ENCODE measurements at regions not wholly inside any gene's neighbourhood (a gene's known extent, or its start where the extent isn't known, plus 50 kb on each side); places are given as distances from the start of the nearest gene placed in this dataset.
"Not testable (repeated sequence)": the region's sequence is repeated elsewhere in the genome, so short reads cannot be mapped to it uniquely, and the experiment has no call there.

GRCh38 chr13:48831248-48831647, 144.5 kb upstream of the FNDC3A start:
- no CpG with 5 or more reads among the region's 7 CpGs for WGBS (ENCODE audit: extremely low coverage, insufficient coverage, insufficient read length)
- Histone ChIP-seq H2AFZ (ENCODE audit: insufficient read depth, low read length, poor library complexity) (no peak overlapping the region), H3K4me3 (ENCODE audit: low read depth, low read length) (no peak overlapping the region)

GRCh38 chr13:48833412-48833811, 142.3 kb upstream of the FNDC3A start:
- Histone ChIP-seq H3K23ac (ENCODE audit: low read length) (no peak overlapping the region), H4K8ac (ENCODE audit: low read depth, low read length) (no peak overlapping the region), H3K79me1 (ENCODE audit: low read length) (no peaks in the 10 kb centered on the region), H3K36me3 (ENCODE audit: control insufficient read depth in 1 of 2, insufficient read depth in 2 of 2, low read length in 2 of 2) (no peaks in the 10 kb centered on the region), H2AFZ (ENCODE audit: insufficient read depth, low read length, poor library complexity) (no peak overlapping the region), H3K79me2 (ENCODE audit: control insufficient read depth, insufficient read depth, low read length, poor library complexity) (no peaks in the 10 kb centered on the region), H2BK5ac (ENCODE audit: low read depth, low read length, poor library complexity) (no peak overlapping the region), H3K14ac (ENCODE audit: low read length) (no peak overlapping the region), H3K4me3 (ENCODE audit: low read depth, low read length) (no peak overlapping the region), H2AK5ac (ENCODE audit: low read length) (no peak overlapping the region), H2BK120ac (ENCODE audit: insufficient read depth, low read length, poor library complexity) (no peak overlapping the region), H4K91ac (ENCODE audit: low read depth, low read length) (no peak overlapping the region), H3K9me3 (ENCODE audit: insufficient read depth, low read depth, low read length) (no peaks in the 10 kb centered on the region), H2BK12ac (ENCODE audit: low read length) (no peak overlapping the region), H3K4ac (ENCODE audit: low read depth, low read length) (no peak overlapping the region), H3K4me2 (ENCODE audit: low read length) (no peak overlapping the region), H3K27me3 (ENCODE audit: insufficient read depth, low read length) (no peaks in the 10 kb centered on the region), H3K4me1 (ENCODE audit: control insufficient read depth in 1 of 2, insufficient read depth in 2 of 2, low read length in 2 of 2) (peaks cover 0 to 2% of the 10 kb centered on the region in 2 experiments), H3K27ac (ENCODE audit: low read depth, low read length) (no peak overlapping the region), H4K12ac (ENCODE audit: low read depth, low read length) (no peak overlapping the region), H3K9ac (ENCODE audit: low read length) (no peak overlapping the region), H3K18ac (ENCODE audit: low read length) (no peak overlapping the region)
- WGBS (ENCODE audit: extremely low coverage, insufficient coverage, insufficient read length) = no CpG with 5 or more reads among the region's 3 CpGs
- no peak for DNase-seq

More at GRCh38 chr13:48831248-48831647, 144.5 kb upstream of the FNDC3A start:
- Histone ChIP-seq H3K79me1 (ENCODE audit: low read length) (no peaks in the 10 kb centered on the region), H2AK5ac (ENCODE audit: low read length) (no peak overlapping the region), H3K4ac (ENCODE audit: low read depth, low read length) (no peak overlapping the region), H3K36me3 (ENCODE audit: control insufficient read depth in 1 of 2, insufficient read depth in 2 of 2, low read length in 2 of 2) (no peaks in the 10 kb centered on the region), H3K9ac (ENCODE audit: low read length) (no peak overlapping the region), H3K4me1 (ENCODE audit: control insufficient read depth in 1 of 2, insufficient read depth in 2 of 2, low read length in 2 of 2) (peaks cover 0 to 2% of the 10 kb centered on the region in 2 experiments), H3K4me2 (ENCODE audit: low read length) (no peak overlapping the region), H4K91ac (ENCODE audit: low read depth, low read length) (no peak overlapping the region), H2BK5ac (ENCODE audit: low read depth, low read length, poor library complexity) (no peak overlapping the region), H3K9me3 (ENCODE audit: insufficient read depth, low read depth, low read length) (peaks cover 3% of the 10 kb centered on the region), H3K79me2 (ENCODE audit: control insufficient read depth, insufficient read depth, low read length, poor library complexity) (no peaks in the 10 kb centered on the region), H2BK120ac (ENCODE audit: insufficient read depth, low read length, poor library complexity) (no peak overlapping the region), H3K27me3 (ENCODE audit: insufficient read depth, low read length) (no peaks in the 10 kb centered on the region), H2BK12ac (ENCODE audit: low read length) (no peak overlapping the region), H3K18ac (ENCODE audit: low read length) (no peak overlapping the region), H3K23ac (ENCODE audit: low read length) (no peak overlapping the region), H3K27ac (ENCODE audit: low read depth, low read length) (no peak overlapping the region), H4K12ac (ENCODE audit: low read depth, low read length) (no peak overlapping the region), H3K14ac (ENCODE audit: low read length) (no peak overlapping the region), H4K8ac (ENCODE audit: low read depth, low read length) (no peak overlapping the region)
- DNase-seq = peak in 1 of 2 donors; percentile 22

GRCh38 chr13:48835326-48835725, 140.4 kb upstream of the FNDC3A start:
- not testable (repeated sequence) for H2BK5ac ChIP-seq (ENCODE audit: low read depth, low read length, poor library complexity); H3K14ac ChIP-seq (ENCODE audit: low read length); H3K27me3 ChIP-seq (ENCODE audit: insufficient read depth, low read length); H2AK5ac ChIP-seq (ENCODE audit: low read length); H2BK120ac ChIP-seq (ENCODE audit: insufficient read depth, low read length, poor library complexity); H3K36me3 ChIP-seq (ENCODE audit: control insufficient read depth in 1 of 2, insufficient read depth in 2 of 2, low read length in 2 of 2); H3K4me2 ChIP-seq (ENCODE audit: low read length); H3K9me3 ChIP-seq (ENCODE audit: insufficient read depth, low read depth, low read length); H3K23ac ChIP-seq (ENCODE audit: low read length); H3K79me2 ChIP-seq (ENCODE audit: control insufficient read depth, insufficient read depth, low read length, poor library complexity); H3K18ac ChIP-seq (ENCODE audit: low read length); H2BK12ac ChIP-seq (ENCODE audit: low read length); H3K4ac ChIP-seq (ENCODE audit: low read depth, low read length); H3K79me1 ChIP-seq (ENCODE audit: low read length); H4K91ac ChIP-seq (ENCODE audit: low read depth, low read length); H2AFZ ChIP-seq (ENCODE audit: insufficient read depth, low read length, poor library complexity); H3K27ac ChIP-seq (ENCODE audit: low read depth, low read length); H3K9ac ChIP-seq (ENCODE audit: low read length); H4K12ac ChIP-seq (ENCODE audit: low read depth, low read length); H3K4me1 ChIP-seq (ENCODE audit: control insufficient read depth in 1 of 2, insufficient read depth in 2 of 2, low read length in 2 of 2); H3K4me3 ChIP-seq (ENCODE audit: low read depth, low read length); H4K8ac ChIP-seq (ENCODE audit: low read depth, low read length)
- DNase-seq = peak; percentile 50 to 72
- WGBS (ENCODE audit: extremely low coverage, insufficient coverage, insufficient read length) = no CpG with 5 or more reads among the region's 5 CpGs

- no peaks in the 10 kb centered on the region for H3K79me1 ChIP-seq (ENCODE audit: low read length)
- no peak overlapping the region for H3K27ac ChIP-seq (ENCODE audit: low read depth, low read length)
- H4K91ac ChIP-seq (ENCODE audit: low read depth, low read length) = no peak overlapping the region
- H3K4ac ChIP-seq (ENCODE audit: low read depth, low read length) = no peak overlapping the region
- no peak overlapping the region for H2BK12ac ChIP-seq (ENCODE audit: low read length)
- no peak overlapping the region for H3K4me3 ChIP-seq (ENCODE audit: low read depth, low read length)
- no CpG with 5 or more reads among the region's 5 CpGs for WGBS (ENCODE audit: extremely low coverage, insufficient coverage, insufficient read length)
- no peaks in the 10 kb centered on the region for H3K9me3 ChIP-seq (ENCODE audit: insufficient read depth, low read depth, low read length)
- no peak overlapping the region for H3K4me2 ChIP-seq (ENCODE audit: low read length)
- no peaks in the 10 kb centered on the region for H3K4me1 ChIP-seq (ENCODE audit: control insufficient read depth in 1 of 2, insufficient read depth in 2 of 2, low read length in 2 of 2)
- H4K8ac ChIP-seq (ENCODE audit: low read depth, low read length) = no peak overlapping the region
- no peak overlapping the region for H3K18ac ChIP-seq (ENCODE audit: low read length)
- H3K79me2 ChIP-seq (ENCODE audit: control insufficient read depth, insufficient read depth, low read length, poor library complexity) = no peaks in the 10 kb centered on the region
- no peak overlapping the region for H2AK5ac ChIP-seq (ENCODE audit: low read length)
- H2BK5ac ChIP-seq (ENCODE audit: low read depth, low read length, poor library complexity) = no peak overlapping the region
- no peaks in the 10 kb centered on the region for H3K27me3 ChIP-seq (ENCODE audit: insufficient read depth, low read length)
- peak in 1 of 2 donors; percentile 70 for DNase-seq
- no peak overlapping the region for H3K9ac ChIP-seq (ENCODE audit: low read length)
- H3K36me3 ChIP-seq (ENCODE audit: control insufficient read depth in 1 of 2, insufficient read depth in 2 of 2, low read length in 2 of 2) = no peaks in the 10 kb centered on the region
- no peak overlapping the region for H4K12ac ChIP-seq (ENCODE audit: low read depth, low read length)
- no peak overlapping the region for H3K14ac ChIP-seq (ENCODE audit: low read length)
- H2BK120ac ChIP-seq (ENCODE audit: insufficient read depth, low read length, poor library complexity) = no peak overlapping the region
- H3K23ac ChIP-seq (ENCODE audit: low read length) = no peak overlapping the region
- H2AFZ ChIP-seq (ENCODE audit: insufficient read depth, low read length, poor library complexity) = no peak overlapping the region
These were observed 137.3 kb upstream of the FNDC3A start for GRCh38 chr13:48838193-48838973.
